KG1 (cell line): ENCODE measurements at regions not wholly inside any gene's neighbourhood (a gene's known extent, or its start where the extent isn't known, plus 50 kb on each side); places are given as distances from the start of the nearest gene placed in this dataset.
"Not testable (repeated sequence)": the region's sequence is repeated elsewhere in the genome, so short reads cannot be mapped to it uniquely, and the experiment has no call there.

Experiments used
- DNase-seq: peaks from one replicate; lab custom pipeline; 2025; lab: John Stamatoyannopoulos, UW

- DNase-seq, result no peak
Observed at GRCh38 chr6:90715093-90715655, 128.3 kb upstream of the MAP3K7 start.

- DNase-seq, result no peak
Observed at GRCh38 chr6:90714319-90714718, 127.4 kb upstream of the MAP3K7 start.

- DNase-seq, result no peak
Observed at GRCh38 chr6:90712114-90712513, 125.2 kb upstream of the MAP3K7 start.

GRCh38 chr6:90709431-90709996 is 122.6 kb upstream of the MAP3K7 start:
- no peak for DNase-seq

GRCh38 chr6:90708206-90708737 is 121.4 kb upstream of the MAP3K7 start:
- DNase-seq, result no peak

- DNase-seq, result no peak
Observed at GRCh38 chr6:90707246-90707645, 120.4 kb upstream of the MAP3K7 start.

- no peak for DNase-seq
Observed at GRCh38 chr6:90703336-90703735, 116.5 kb upstream of the MAP3K7 start.

GRCh38 chr6:90701926-90702325 is 115.1 kb upstream of the MAP3K7 start:
- DNase-seq, result no peak

GRCh38 chr6:90701146-90701781 is 114.4 kb upstream of the MAP3K7 start:
- no peak for DNase-seq

- DNase-seq, result no peak
Observed at GRCh38 chr6:90695316-90695715, 108.4 kb upstream of the MAP3K7 start.

GRCh38 chr6:90694802-90695201 is 107.9 kb upstream of the MAP3K7 start:
- no peak for DNase-seq

GRCh38 chr6:90691823-90692222 is 105.0 kb upstream of the MAP3K7 start:
- no peak for DNase-seq

GRCh38 chr6:90689172-90689571 is 102.3 kb upstream of the MAP3K7 start:
- DNase-seq, result no peak

- no peak for DNase-seq
Observed at GRCh38 chr6:90687775-90688380, 101.0 kb upstream of the MAP3K7 start.

- no peak for DNase-seq
Observed at GRCh38 chr6:90681863-90682262, 95.0 kb upstream of the MAP3K7 start.

- no peak for DNase-seq
Observed at GRCh38 chr6:90678049-90678779, 91.3 kb upstream of the MAP3K7 start.

- DNase-seq, result no peak
Observed at GRCh38 chr6:90677440-90677839, 90.6 kb upstream of the MAP3K7 start.

- DNase-seq, result no peak
Observed at GRCh38 chr6:90676516-90677300, 89.8 kb upstream of the MAP3K7 start.

GRCh38 chr6:90675107-90675506 is 88.2 kb upstream of the MAP3K7 start:
- not testable (repeated sequence) for DNase-seq

- DNase-seq, result not testable (repeated sequence)
Observed at GRCh38 chr6:90674077-90674476, 87.2 kb upstream of the MAP3K7 start.

GRCh38 chr6:90669846-90670245 is 83.0 kb upstream of the MAP3K7 start:
- no peak for DNase-seq

GRCh38 chr6:90669420-90669819 is 82.5 kb upstream of the MAP3K7 start:
- DNase-seq, result no peak
